ENCODE measurements at regions not wholly inside any gene's neighbourhood (a gene's known extent, or its start where the extent isn't known, plus 50 kb on each side); places are given as distances from the start of the nearest gene placed in this dataset.
"Not testable (repeated sequence)": the region's sequence is repeated elsewhere in the genome, so short reads cannot be mapped to it uniquely, and the experiment has no call there.

GRCh38 chr14:97138801-97139200, 341.6 kb downstream of the VRK1 start:
- no peak overlapping the region for H3K4me3 Mint-ChIP-seq
- intact Hi-C loops (cut with micrococcal nuclease), result no loop called here
- H3K36me3 Mint-ChIP-seq (ENCODE audit: low read depth), result no peaks in the 10 kb centered on the region
- H3K27ac Mint-ChIP-seq, result no peak overlapping the region
- CTCF ChIA-PET, result no interaction called here
- no peak for DNase-seq
- peaks cover 5% of the 10 kb centered on the region for H3K4me1 Mint-ChIP-seq (ENCODE audit: low read depth)
- no peaks in the 10 kb centered on the region for H3K27me3 Mint-ChIP-seq (ENCODE audit: low read depth)
- H3K9me3 Mint-ChIP-seq, result peaks cover 7% of the 10 kb centered on the region

GRCh38 chr14:97143011-97143410, 345.8 kb downstream of the VRK1 start:
- Mint-ChIP-seq H3K27ac (no peak overlapping the region), H3K4me1 (ENCODE audit: low read depth) (no peaks in the 10 kb centered on the region), H3K9me3 (no peaks in the 10 kb centered on the region), H3K36me3 (ENCODE audit: low read depth) (no peaks in the 10 kb centered on the region), H3K4me3 (no peak overlapping the region), H3K27me3 (ENCODE audit: low read depth) (no peaks in the 10 kb centered on the region)
- intact Hi-C loops (cut with micrococcal nuclease), result no loop called here
- CTCF ChIA-PET, result no interaction called here
- no peak for DNase-seq

GRCh38 chr14:97143456-97143855, 346.3 kb downstream of the VRK1 start:
- H3K27me3 Mint-ChIP-seq (ENCODE audit: low read depth), result no peaks in the 10 kb centered on the region
- H3K4me3 Mint-ChIP-seq, result no peak overlapping the region
- H3K4me1 Mint-ChIP-seq (ENCODE audit: low read depth), result no peaks in the 10 kb centered on the region
- DNase-seq, result no peak
- no peaks in the 10 kb centered on the region for H3K9me3 Mint-ChIP-seq
- H3K27ac Mint-ChIP-seq, result no peak overlapping the region
- CTCF ChIA-PET, result no interaction called here
- intact Hi-C loops (cut with micrococcal nuclease), result no loop called here
- no peaks in the 10 kb centered on the region for H3K36me3 Mint-ChIP-seq (ENCODE audit: low read depth)

- H3K4me3 Mint-ChIP-seq; DNase-seq; intact Hi-C loops (cut with micrococcal nuclease); CTCF ChIA-PET; H3K36me3 Mint-ChIP-seq (ENCODE audit: low read depth); H3K27ac Mint-ChIP-seq; H3K4me1 Mint-ChIP-seq (ENCODE audit: low read depth); H3K27me3 Mint-ChIP-seq (ENCODE audit: low read depth); H3K9me3 Mint-ChIP-seq: not testable (repeated sequence)
Measured at GRCh38 chr14:97148021-97148420, 350.8 kb downstream of the VRK1 start.

- Mint-ChIP-seq H3K27me3 (ENCODE audit: low read depth) (peaks cover 4% of the 10 kb centered on the region), H3K27ac (no peak overlapping the region), H3K9me3 (no peaks in the 10 kb centered on the region), H3K4me1 (ENCODE audit: low read depth) (no peaks in the 10 kb centered on the region), H3K36me3 (ENCODE audit: low read depth) (no peaks in the 10 kb centered on the region), H3K4me3 (no peak overlapping the region)
- intact Hi-C loops (cut with micrococcal nuclease), result no loop called here
- CTCF ChIA-PET, result no interaction called here
- DNase-seq, result no peak
Measured at GRCh38 chr14:97149775-97150174, 352.6 kb downstream of the VRK1 start.

- Mint-ChIP-seq H3K36me3 (ENCODE audit: low read depth) (no peaks in the 10 kb centered on the region), H3K4me3 (no peak overlapping the region), H3K4me1 (ENCODE audit: low read depth) (no peaks in the 10 kb centered on the region), H3K27ac (no peak overlapping the region), H3K27me3 (ENCODE audit: low read depth) (peaks cover 10% of the 10 kb centered on the region), H3K9me3 (no peaks in the 10 kb centered on the region)
- CTCF ChIA-PET, result interaction anchor here (0.7 kb wide), 1 partner anchor 79 kb away, joined by 3 read pairs; no protein-coding TSS in a partner anchor
- intact Hi-C loops (cut with micrococcal nuclease), result no loop called here
- DNase-seq, result no peak
Measured at GRCh38 chr14:97153527-97153926, 356.3 kb downstream of the VRK1 start.

GRCh38 chr14:97155320-97155719, 358.1 kb downstream of the VRK1 start:
- intact Hi-C loops (cut with micrococcal nuclease), result no loop called here
- H3K9me3 Mint-ChIP-seq, result peaks cover 10% of the 10 kb centered on the region
- H3K27ac Mint-ChIP-seq, result no peak overlapping the region
- peaks cover 3% of the 10 kb centered on the region for H3K36me3 Mint-ChIP-seq (ENCODE audit: low read depth)
- CTCF ChIA-PET, result no interaction called here
- no peaks in the 10 kb centered on the region for H3K4me1 Mint-ChIP-seq (ENCODE audit: low read depth)
- no peak for DNase-seq
- no peak overlapping the region for H3K4me3 Mint-ChIP-seq
- H3K27me3 Mint-ChIP-seq (ENCODE audit: low read depth), result peaks cover 10% of the 10 kb centered on the region

GRCh38 chr14:97155814-97156213, 358.6 kb downstream of the VRK1 start:
- Mint-ChIP-seq H3K9me3 (peaks cover 10% of the 10 kb centered on the region), H3K36me3 (ENCODE audit: low read depth) (peaks cover 3% of the 10 kb centered on the region), H3K4me3 (no peak overlapping the region), H3K4me1 (ENCODE audit: low read depth) (no peaks in the 10 kb centered on the region), H3K27ac (no peak overlapping the region), H3K27me3 (ENCODE audit: low read depth) (peaks cover 10% of the 10 kb centered on the region)
- CTCF ChIA-PET, result no interaction called here
- intact Hi-C loops (cut with micrococcal nuclease), result no loop called here
- no peak for DNase-seq

- Mint-ChIP-seq H3K9me3 (peaks cover 10% of the 10 kb centered on the region), H3K4me1 (ENCODE audit: low read depth) (no peaks in the 10 kb centered on the region), H3K4me3 (no peak overlapping the region), H3K27me3 (ENCODE audit: low read depth) (peaks cover 10% of the 10 kb centered on the region), H3K27ac (no peak overlapping the region), H3K36me3 (ENCODE audit: low read depth) (peaks cover 3% of the 10 kb centered on the region)
- DNase-seq, result no peak
- intact Hi-C loops (cut with micrococcal nuclease), result no loop called here
- CTCF ChIA-PET, result no interaction called here
Measured at GRCh38 chr14:97156705-97157104, 359.5 kb downstream of the VRK1 start.

GRCh38 chr14:97158102-97158501, 360.9 kb downstream of the VRK1 start:
- Mint-ChIP-seq H3K36me3 (ENCODE audit: low read depth) (peaks cover 3% of the 10 kb centered on the region), H3K4me3 (no peak overlapping the region), H3K27ac (no peak overlapping the region), H3K9me3 (peaks cover 10% of the 10 kb centered on the region), H3K27me3 (ENCODE audit: low read depth) (peaks cover 6% of the 10 kb centered on the region), H3K4me1 (ENCODE audit: low read depth) (no peaks in the 10 kb centered on the region)
- DNase-seq, result no peak
- CTCF ChIA-PET, result no interaction called here
- intact Hi-C loops (cut with micrococcal nuclease), result no loop called here

- Mint-ChIP-seq H3K27ac (no peak overlapping the region), H3K4me1 (ENCODE audit: low read depth) (no peaks in the 10 kb centered on the region), H3K4me3 (no peak overlapping the region), H3K27me3 (ENCODE audit: low read depth) (peaks cover 6% of the 10 kb centered on the region), H3K9me3 (peaks cover 10% of the 10 kb centered on the region), H3K36me3 (ENCODE audit: low read depth) (peaks cover 3% of the 10 kb centered on the region)
- CTCF ChIA-PET, result no interaction called here
- intact Hi-C loops (cut with micrococcal nuclease), result no loop called here
- no peak for DNase-seq
Measured at GRCh38 chr14:97159124-97159523, 361.9 kb downstream of the VRK1 start.

GRCh38 chr14:97162621-97163020, 365.4 kb downstream of the VRK1 start:
- Mint-ChIP-seq H3K27me3 (ENCODE audit: low read depth) (no peaks in the 10 kb centered on the region), H3K27ac (no peak overlapping the region), H3K4me3 (no peak overlapping the region), H3K9me3 (peaks cover 10% of the 10 kb centered on the region), H3K4me1 (ENCODE audit: low read depth) (no peaks in the 10 kb centered on the region), H3K36me3 (ENCODE audit: low read depth) (peaks cover 3% of the 10 kb centered on the region)
- no peak for DNase-seq
- CTCF ChIA-PET, result interaction anchor here (1.3 kb wide), 1 partner anchor 22 kb away, joined by 3 read pairs; no protein-coding TSS in a partner anchor
- intact Hi-C loops (cut with micrococcal nuclease), result no loop called here

GRCh38 chr14:97164021-97164420, 366.8 kb downstream of the VRK1 start:
- Mint-ChIP-seq H3K4me3 (no peak overlapping the region), H3K27ac (no peak overlapping the region), H3K4me1 (ENCODE audit: low read depth) (no peaks in the 10 kb centered on the region), H3K36me3 (ENCODE audit: low read depth) (no peaks in the 10 kb centered on the region), H3K9me3 (peaks cover 6% of the 10 kb centered on the region), H3K27me3 (ENCODE audit: low read depth) (no peaks in the 10 kb centered on the region)
- intact Hi-C loops (cut with micrococcal nuclease), result no loop called here
- CTCF ChIA-PET, result no interaction called here
- no peak for DNase-seq

GRCh38 chr14:97166497-97166896, 369.3 kb downstream of the VRK1 start:
- intact Hi-C loops (cut with micrococcal nuclease), result no loop called here
- CTCF ChIA-PET, result no interaction called here
- H3K9me3 Mint-ChIP-seq, result no peaks in the 10 kb centered on the region
- DNase-seq, result no peak
- H3K4me1 Mint-ChIP-seq (ENCODE audit: low read depth), result no peaks in the 10 kb centered on the region
- H3K27ac Mint-ChIP-seq, result no peak overlapping the region
- no peaks in the 10 kb centered on the region for H3K36me3 Mint-ChIP-seq (ENCODE audit: low read depth)
- no peaks in the 10 kb centered on the region for H3K27me3 Mint-ChIP-seq (ENCODE audit: low read depth)
- no peak overlapping the region for H3K4me3 Mint-ChIP-seq

Data from activated naive CD4-positive, alpha-beta T cell treated with anti-CD3 and anti-CD28 coated beads for 36 hours (primary cell).